Loucy (cell line): ENCODE measurements at regions not wholly inside any gene's neighbourhood (a gene's known extent, or its start where the extent isn't known, plus 50 kb on each side); places are given as distances from the start of the nearest gene placed in this dataset.

ENCODE experiments used
- H2AFZ ChIP-seq: fragments of 200-600 bp; sonication (generic); 2 replicates; pipeline ENCODE4 v1.6.0; 2016; ENCODE audit warnings: antibody characterized with exemption, mild to moderate bottlenecking, low read length, moderate library complexity
- H3F3A ChIP-seq: fragments of 200-600 bp; 2 replicates; pipeline ENCODE4 v1.6.0; 2016; ENCODE audit warnings: antibody characterized with exemption, low read depth, mild to moderate bottlenecking
- H3K27me3 ChIP-seq: fragments of 200-600 bp; sonication (generic); 2 replicates; pipeline ENCODE4 v1.6.1; 2014; ENCODE audit warnings: low read length, mild to moderate bottlenecking; ENCODE audit not compliant: insufficient read depth, poor library complexity, severe bottlenecking
- H3K36me3 ChIP-seq: fragments of 200-600 bp; sonication (generic); 2 replicates; pipeline ENCODE4 v1.6.1; 2016; ENCODE audit warnings: low read length; ENCODE audit not compliant: insufficient read depth
- H3K4me1 ChIP-seq: fragments of 200-600 bp; sonication (generic); 2 replicates; pipeline ENCODE4 v1.5.1; 2014; ENCODE audit warnings: low read length, mild to moderate bottlenecking; ENCODE audit not compliant: insufficient read depth, poor library complexity, severe bottlenecking
- H3K4me2 ChIP-seq: fragments of 200-600 bp; sonication (generic); 2 replicates; pipeline ENCODE4 v1.6.0; 2014; ENCODE audit warnings: antibody characterized with exemption, low read length, low read depth, mild to moderate bottlenecking; ENCODE audit not compliant: poor library complexity, severe bottlenecking
- H3K4me3 ChIP-seq: fragments of 200-600 bp; sonication (generic); 2 replicates; pipeline ENCODE4 v1.5.1; 2014; ENCODE audit warnings: low read length, mild to moderate bottlenecking, mixed read lengths; ENCODE audit not compliant: poor library complexity, severe bottlenecking
- H3K79me2 ChIP-seq: fragments of 200-600 bp; sonication (generic); 2 replicates; pipeline ENCODE4 v1.6.1; 2014; ENCODE audit warnings: low read length; ENCODE audit not compliant: insufficient read depth
- H3K9ac ChIP-seq: fragments of 200-600 bp; sonication (generic); 2 replicates; pipeline ENCODE4 v1.6.0; 2014; ENCODE audit warnings: mild to moderate bottlenecking, low read depth, low read length, moderate library complexity; ENCODE audit not compliant: poor library complexity, severe bottlenecking
- H3K9me2 ChIP-seq: fragments of 200-600 bp; sonication (generic); replicated peaks from 2 replicates; pipeline ENCODE4 v1.6.1; 2016; ENCODE audit warnings: low read depth, low read length, mixed read lengths
- H3K9me3 ChIP-seq: fragments of 200-600 bp; sonication (generic); 2 replicates; pipeline ENCODE4 v1.6.1; 2014; ENCODE audit warnings: mild to moderate bottlenecking, antibody characterized with exemption, low read length, low read depth; ENCODE audit not compliant: insufficient read depth
- H4K20me1 ChIP-seq: fragments of 200-600 bp; sonication (generic); 2 replicates; pipeline ENCODE4 v1.6.0; 2014; ENCODE audit warnings: antibody characterized with exemption, low read length, mild to moderate bottlenecking; ENCODE audit not compliant: insufficient read depth, poor library complexity, severe bottlenecking
- EZH2phosphoT487 ChIP-seq: fragments of 200-600 bp; IDR thresholded peaks from 2 replicates; pipeline ENCODE4 v1.6.1; 2018; ENCODE audit warnings: antibody characterized with exemption, mild to moderate bottlenecking, moderate library complexity, borderline replicate concordance
- TF ChIP-seq, protein P1 (sequence below): fragments of 200-600 bp; sonication (generic); conservative IDR thresholded peaks from 2 replicates; pipeline ENCODE4 v1.5.1; 2014; ENCODE audit warnings: mild to moderate bottlenecking, antibody characterized with exemption, low read length

DNA sequence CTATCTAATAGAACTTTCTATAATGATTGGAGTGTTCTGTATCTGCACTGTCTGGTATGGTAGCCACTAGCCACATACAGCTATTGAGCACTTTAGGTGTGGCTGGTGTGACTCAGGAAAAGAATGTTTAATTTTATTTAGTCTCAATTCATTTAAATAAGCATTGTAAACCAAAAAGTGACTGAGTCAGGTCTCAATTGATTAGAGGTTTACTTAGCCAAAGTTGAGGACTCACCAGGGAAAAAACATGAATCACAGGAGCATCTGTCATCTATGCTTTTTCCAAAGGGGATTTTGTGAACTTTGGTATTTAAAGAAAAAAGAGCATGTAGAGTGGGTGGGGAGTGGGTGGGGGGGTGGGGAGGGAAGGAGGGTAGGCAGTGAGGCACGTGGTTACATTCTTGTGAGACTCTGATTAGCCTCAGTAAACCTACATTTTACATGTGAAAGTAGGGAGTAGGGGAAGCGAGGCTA is 473.1 kb downstream of the ATP23 start:
- no peak overlapping the region for H2AFZ ChIP-seq
- H3K9me2 ChIP-seq = no peaks in the 10 kb centered on the region
- H3K36me3 ChIP-seq = no peaks in the 10 kb centered on the region
- H3K4me1 ChIP-seq = no peaks in the 10 kb centered on the region
- H3F3A ChIP-seq = no peaks in the 10 kb centered on the region
- no peak overlapping the region for H3K4me2 ChIP-seq
- H4K20me1 ChIP-seq = no peaks in the 10 kb centered on the region
- no peaks in the 10 kb centered on the region for H3K27me3 ChIP-seq
- no peaks in the 10 kb centered on the region for H3K9me3 ChIP-seq
- no peak overlapping the region for H3K4me3 ChIP-seq
- TF ChIP-seq EZH2phosphoT487 = no peak
- no peaks in the 10 kb centered on the region for H3K79me2 ChIP-seq
- H3K9ac ChIP-seq = no peak overlapping the region

DNA sequence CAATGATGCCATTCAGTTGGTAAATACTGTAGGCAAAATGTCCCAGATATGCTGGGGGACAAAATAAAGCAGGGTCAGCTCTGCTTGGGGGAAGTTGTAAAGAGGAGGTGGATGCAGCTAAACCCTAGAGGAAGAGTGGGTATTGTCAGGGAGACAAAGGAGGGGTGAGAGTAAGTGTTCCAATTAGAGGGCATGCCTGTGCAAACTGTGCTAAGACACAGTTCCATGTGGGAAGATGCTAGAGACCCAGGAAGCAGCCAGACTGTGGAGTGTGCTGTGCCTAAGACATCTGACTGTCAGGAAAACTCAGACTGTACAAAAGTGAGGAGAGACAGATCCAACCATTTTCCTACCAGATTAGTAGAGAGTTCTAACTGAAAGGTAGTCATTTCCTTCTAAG is 474.3 kb downstream of the ATP23 start:
- no peaks in the 10 kb centered on the region for H3K9me2 ChIP-seq
- H4K20me1 ChIP-seq = no peaks in the 10 kb centered on the region
- no peaks in the 10 kb centered on the region for H3K36me3 ChIP-seq
- H3K79me2 ChIP-seq = no peaks in the 10 kb centered on the region
- no peaks in the 10 kb centered on the region for H3K9me3 ChIP-seq
- H3K9ac ChIP-seq = no peak overlapping the region
- H3K27me3 ChIP-seq = no peaks in the 10 kb centered on the region
- TF ChIP-seq EZH2phosphoT487 = no peak
- TF ChIP-seq, protein P1, sequence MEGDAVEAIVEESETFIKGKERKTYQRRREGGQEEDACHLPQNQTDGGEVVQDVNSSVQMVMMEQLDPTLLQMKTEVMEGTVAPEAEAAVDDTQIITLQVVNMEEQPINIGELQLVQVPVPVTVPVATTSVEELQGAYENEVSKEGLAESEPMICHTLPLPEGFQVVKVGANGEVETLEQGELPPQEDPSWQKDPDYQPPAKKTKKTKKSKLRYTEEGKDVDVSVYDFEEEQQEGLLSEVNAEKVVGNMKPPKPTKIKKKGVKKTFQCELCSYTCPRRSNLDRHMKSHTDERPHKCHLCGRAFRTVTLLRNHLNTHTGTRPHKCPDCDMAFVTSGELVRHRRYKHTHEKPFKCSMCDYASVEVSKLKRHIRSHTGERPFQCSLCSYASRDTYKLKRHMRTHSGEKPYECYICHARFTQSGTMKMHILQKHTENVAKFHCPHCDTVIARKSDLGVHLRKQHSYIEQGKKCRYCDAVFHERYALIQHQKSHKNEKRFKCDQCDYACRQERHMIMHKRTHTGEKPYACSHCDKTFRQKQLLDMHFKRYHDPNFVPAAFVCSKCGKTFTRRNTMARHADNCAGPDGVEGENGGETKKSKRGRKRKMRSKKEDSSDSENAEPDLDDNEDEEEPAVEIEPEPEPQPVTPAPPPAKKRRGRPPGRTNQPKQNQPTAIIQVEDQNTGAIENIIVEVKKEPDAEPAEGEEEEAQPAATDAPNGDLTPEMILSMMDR = no peak
- no peak overlapping the region for H3K4me2 ChIP-seq
- no peaks in the 10 kb centered on the region for H3K4me1 ChIP-seq
- H3K4me3 ChIP-seq = no peak overlapping the region
- H3F3A ChIP-seq = no peaks in the 10 kb centered on the region
- no peak overlapping the region for H2AFZ ChIP-seq

DNA sequence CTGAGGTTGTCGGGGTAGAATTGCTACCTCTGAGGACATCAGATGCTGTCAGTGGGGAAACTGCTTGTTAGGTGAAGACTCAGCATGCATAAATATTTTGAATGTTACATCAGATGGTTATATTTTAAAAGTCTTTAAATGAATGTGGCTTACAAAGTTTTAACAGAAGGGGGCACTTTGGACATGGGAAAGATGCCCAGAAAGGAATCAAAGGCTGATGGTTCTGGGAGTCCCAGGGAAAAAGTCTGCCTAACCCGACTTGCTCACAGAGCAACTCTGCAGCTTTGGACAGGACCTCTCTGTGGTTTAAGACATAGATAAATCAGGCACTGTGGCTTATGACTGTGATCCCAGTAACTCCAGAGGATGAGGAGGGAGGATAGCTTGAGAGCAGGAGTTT is 474.9 kb downstream of the ATP23 start:
- Histone ChIP-seq H3K4me3 (no peak overlapping the region), H3K9ac (no peak overlapping the region), H3K9me2 (no peaks in the 10 kb centered on the region), H4K20me1 (no peaks in the 10 kb centered on the region), H3F3A (no peaks in the 10 kb centered on the region), H2AFZ (no peak overlapping the region), H3K4me1 (no peaks in the 10 kb centered on the region), H3K27me3 (no peaks in the 10 kb centered on the region), H3K36me3 (no peaks in the 10 kb centered on the region), H3K4me2 (no peak overlapping the region), H3K79me2 (no peaks in the 10 kb centered on the region), H3K9me3 (no peaks in the 10 kb centered on the region)
- TF ChIP-seq EZH2phosphoT487 = no peak
- TF ChIP-seq, protein P1 = no peak

DNA sequence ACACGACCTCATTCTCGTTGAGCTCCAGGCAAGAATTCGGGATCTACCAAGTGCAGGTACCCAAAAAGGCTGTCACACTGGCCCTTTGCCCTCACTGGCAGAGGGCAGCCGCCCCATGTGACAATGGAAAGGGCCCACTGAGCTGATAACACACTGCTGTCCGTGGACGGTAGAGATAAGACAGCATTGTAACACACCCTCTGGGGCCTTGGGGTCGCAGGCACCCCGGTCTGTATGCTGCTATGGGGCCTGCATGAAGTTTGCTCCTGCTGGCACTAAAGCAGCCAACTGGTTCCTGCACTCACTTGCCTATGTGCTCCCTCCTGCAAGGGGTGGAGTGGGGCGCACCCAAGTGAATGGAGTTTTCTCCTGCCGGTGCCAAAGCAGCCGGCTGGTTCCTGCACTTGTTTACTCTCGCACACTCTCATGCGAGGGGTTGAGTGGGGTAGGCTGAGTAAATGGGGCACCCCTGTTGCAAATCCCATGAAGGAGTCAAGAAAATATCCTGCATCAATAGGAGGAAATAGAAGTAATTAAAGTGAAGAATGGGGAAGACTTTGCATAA is 477.9 kb downstream of the ATP23 start:
- Histone ChIP-seq H3K9me3 (no peaks in the 10 kb centered on the region), H2AFZ (no peak overlapping the region), H3K4me1 (no peaks in the 10 kb centered on the region), H3K4me2 (no peak overlapping the region), H4K20me1 (no peaks in the 10 kb centered on the region), H3K9me2 (no peaks in the 10 kb centered on the region), H3K9ac (no peak overlapping the region), H3F3A (no peaks in the 10 kb centered on the region), H3K79me2 (no peaks in the 10 kb centered on the region), H3K27me3 (no peaks in the 10 kb centered on the region), H3K36me3 (no peaks in the 10 kb centered on the region), H3K4me3 (no peak overlapping the region)
- TF ChIP-seq EZH2phosphoT487 = no peak
- TF ChIP-seq, protein P1 = no peak
